IMR-90 (cell line): ENCODE measurements at regions not wholly inside any gene's neighbourhood (a gene's known extent, or its start where the extent isn't known, plus 50 kb on each side); places are given as distances from the start of the nearest gene placed in this dataset.

Source experiments
- ATAC-seq: fragments of 200-7000 bp; cut with Tn5 transposase; 2 replicates; pipeline ENCODE4 v1.9.1; 2020; ENCODE audit warnings: low read depth, mild to moderate bottlenecking, moderate library complexity
- BruUV-seq: library from RNA; stranded (reverse); fragments of 400-500 nt; replicated peaks from 2 replicates; lab custom pipeline; 2021; lab: Mats Ljungman, UMichigan
- CTCF ChIA-PET: fragments of 300-600 bp; formaldehyde crosslinking; extraction: SDS; loops from one replicate; lab custom pipeline; 2021; ENCODE audit warnings: antibody characterized with exemption; lab: Yijun Ruan, JAX
- POLR2A ChIA-PET: fragments of 300-600 bp; sonication (Branson Sonifier 250); formaldehyde crosslinking; loops from one replicate; lab custom pipeline; 2022; ENCODE audit warnings: antibody characterized with exemption; ENCODE audit not compliant: unreplicated experiment; lab: Charles Lee
- DNase-seq: peaks from one replicate; pipeline ENCODE4 v3.0.0; 2013
- H2AFZ ChIP-seq: replicated peaks from 2 replicates; pipeline ENCODE3; 2013; ENCODE audit warnings: low read length, mild to moderate bottlenecking; ENCODE audit not compliant: poor library complexity
- H2AK5ac ChIP-seq: 2 replicates; pipeline ENCODE4 v1.6.1; 2013; ENCODE audit warnings: low read depth, low read length, inconsistent platforms
- H2AK9ac ChIP-seq: replicated peaks from 2 replicates; pipeline ENCODE3; 2013; ENCODE audit warnings: mild to moderate bottlenecking, low read depth, low read length, moderate library complexity; ENCODE audit not compliant: poor library complexity
- H2BK120ac ChIP-seq: 2 replicates; pipeline ENCODE4 v1.6.1; 2013; ENCODE audit warnings: low read depth, low read length, inconsistent platforms
- H2BK15ac ChIP-seq: 3 replicates; pipeline ENCODE4 v1.6.1; 2013; ENCODE audit warnings: low read depth, low read length, inconsistent platforms
- H2BK20ac ChIP-seq: 2 replicates; pipeline ENCODE4 v1.6.1; 2013; ENCODE audit warnings: low read depth, mild to moderate bottlenecking, inconsistent platforms, low read length, moderate library complexity
- H2BK5ac ChIP-seq: 2 replicates; pipeline ENCODE4 v1.6.1; 2013; ENCODE audit warnings: mild to moderate bottlenecking, low read depth, low read length, inconsistent platforms; ENCODE audit not compliant: poor library complexity, severe bottlenecking
- H3K14ac ChIP-seq: replicated peaks from 2 replicates; pipeline ENCODE4 v1.6.1; 2013; ENCODE audit warnings: low read depth, low read length, inconsistent platforms
- H3K18ac ChIP-seq: 2 replicates; pipeline ENCODE4 v1.6.1; 2013; ENCODE audit warnings: low read depth, low read length, control low read depth
- H3K23ac ChIP-seq: 2 replicates; pipeline ENCODE4 v1.6.1; 2013; ENCODE audit warnings: low read depth, low read length, inconsistent platforms
- H3K27ac ChIP-seq: 2 replicates; pipeline ENCODE4 v1.5.1; 2013; ENCODE audit warnings: mild to moderate bottlenecking, control low read depth, low read length; ENCODE audit not compliant: insufficient read depth
- H3K27me3 ChIP-seq: 2 replicates; pipeline ENCODE4 v1.6.1; 2013; ENCODE audit warnings: low read length; ENCODE audit not compliant: control insufficient read depth, insufficient read depth
- H3K36me3 ChIP-seq: 2 replicates; pipeline ENCODE4 v1.6.1; 2013; ENCODE audit warnings: low read length, mixed read lengths; ENCODE audit not compliant: control insufficient read depth, insufficient read depth
- H3K4ac ChIP-seq: 2 replicates; pipeline ENCODE4 v1.6.1; 2013; ENCODE audit warnings: low read depth, low read length, inconsistent platforms
- H3K4me1 ChIP-seq: 2 replicates; pipeline ENCODE4 v1.6.1; 2013; ENCODE audit warnings: low read length, mixed read lengths; ENCODE audit not compliant: control insufficient read depth, insufficient read depth
- H3K4me2 ChIP-seq: 2 replicates; pipeline ENCODE4 v1.6.1; 2013; ENCODE audit warnings: low read depth, mild to moderate bottlenecking, control low read depth, low read length, moderate library complexity
- H3K4me3 ChIP-seq: 2 replicates; pipeline ENCODE4 v1.5.1; 2013; ENCODE audit warnings: low read depth, mild to moderate bottlenecking, control low read depth, low read length, moderate library complexity; ENCODE audit not compliant: insufficient read depth
- H3K56ac ChIP-seq: 2 replicates; pipeline ENCODE4 v1.6.1; 2013; ENCODE audit warnings: low read length, inconsistent platforms; ENCODE audit not compliant: insufficient read depth; ENCODE audit errors: extremely low read depth
- H3K79me1 ChIP-seq, 2 experiments: 2 replicates each; pipeline ENCODE4 v1.6.1; 2013; ENCODE audit warnings: low read length in 2 of 2, inconsistent platforms in 1 of 2, low read depth in 1 of 2
- H3K9ac ChIP-seq: 2 replicates; pipeline ENCODE4 v1.6.1; 2013; ENCODE audit warnings: low read depth, low read length, control low read depth
- H3K9me1 ChIP-seq: 2 replicates; pipeline ENCODE4 v1.6.1; 2013; ENCODE audit warnings: low read length, inconsistent platforms; ENCODE audit not compliant: insufficient read depth
- H3K9me3 ChIP-seq: 2 replicates; pipeline ENCODE4 v1.6.1; 2013; ENCODE audit warnings: low read length; ENCODE audit not compliant: control insufficient read depth, insufficient read depth
- H4K20me1 ChIP-seq: 2 replicates; pipeline ENCODE4 v1.6.1; 2013; ENCODE audit warnings: low read length, inconsistent platforms; ENCODE audit not compliant: insufficient read depth
- H4K5ac ChIP-seq: 2 replicates; pipeline ENCODE4 v1.6.1; 2013; ENCODE audit warnings: mild to moderate bottlenecking, low read depth, low read length, control low read depth
- H4K8ac ChIP-seq, 2 experiments: 2 replicates each; pipeline ENCODE4 v1.6.1; 2013; ENCODE audit warnings: low read depth in 2 of 2, low read length in 2 of 2, control low read depth in 1 of 2, inconsistent platforms in 1 of 2
- H4K91ac ChIP-seq: 2 replicates; pipeline ENCODE4 v1.6.1; 2013; ENCODE audit warnings: low read depth, low read length, inconsistent platforms; ENCODE audit not compliant: insufficient read depth
- CEBPB ChIP-seq: IDR thresholded peaks from 2 replicates; pipeline ENCODE4 v1.6.1; 2012; ENCODE audit warnings: low read depth, low read length, improper control_type of control experiment
- CHD1 ChIP-seq: IDR thresholded peaks from 2 replicates; pipeline ENCODE4 v1.6.1; 2012; ENCODE audit warnings: low read depth, low read length, improper control_type of control experiment
- CTCF ChIP-seq: conservative IDR thresholded peaks from 2 replicates; pipeline ENCODE4 v1.5.1; 2012; ENCODE audit warnings: mild to moderate bottlenecking, low read depth, low read length, improper control_type of control experiment
- FOS ChIP-seq: fragments of 150-350 bp; IDR thresholded peaks from 2 replicates; pipeline ENCODE4 v1.6.1; 2016; ENCODE audit warnings: low read depth, low read length
- MAFK ChIP-seq: IDR thresholded peaks from 2 replicates; pipeline ENCODE4 v1.6.1; 2012; ENCODE audit warnings: low read depth, low read length, improper control_type of control experiment
- MXI1 ChIP-seq: IDR thresholded peaks from 2 replicates; pipeline ENCODE4 v1.6.1; 2012; ENCODE audit warnings: low read depth, mild to moderate bottlenecking, low read length, moderate library complexity, borderline replicate concordance
- NFE2L2 ChIP-seq: fragments of 150-350 bp; IDR thresholded peaks from 2 replicates; pipeline ENCODE4 v1.6.1; 2016; ENCODE audit warnings: low read depth, mild to moderate bottlenecking, low read length
- RAD21 ChIP-seq: IDR thresholded peaks from 2 replicates; pipeline ENCODE4 v1.6.1; 2012; ENCODE audit warnings: low read length, improper control_type of control experiment
- RCOR1 ChIP-seq: IDR thresholded peaks from 2 replicates; pipeline ENCODE4 v1.6.1; 2012; ENCODE audit warnings: mild to moderate bottlenecking, low read length, improper control_type of control experiment; ENCODE audit not compliant: insufficient replicate concordance
- WGBS, 2 experiments: methylation state at CpG; one replicate each; pipeline versions ENCODE4 v1.1.5 to v1.1.7; 2013; ENCODE audit warnings: missing lambda C conversion rate in 2 of 2; ENCODE audit not compliant: insufficient read length in 1 of 2; ENCODE audit errors: extremely low coverage in 2 of 2; 5-methylcytosine and 5-hydroxymethylcytosine counted together
- dilution Hi-C: fragments of 300-500 bp; cut with HindIII; formaldehyde crosslinking; loops from one replicate; pipeline ENCODE4 v1.14.3; 2018; ENCODE audit warnings: low sequenced_read_pairs; ENCODE audit not compliant: unreplicated experiment
- in situ Hi-C: fragments of 300-500 bp; cut with MboI; formaldehyde crosslinking; loops from 3 replicates; pipeline ENCODE4 v1.14.3; 2019; ENCODE audit warnings: low sequenced_read_pairs, inconsistent platforms, mixed read lengths
- intact Hi-C: fragments of 100-400 bp; cut with micrococcal nuclease; formaldehyde crosslinking; loops from 2 replicates; pipeline ENCODE4 v1.10.0; 2022
- TF ChIP-seq, protein P1 (sequence below): fragments of 150-350 bp; IDR thresholded peaks from 2 replicates; pipeline ENCODE4 v1.6.1; 2016; ENCODE audit warnings: low read depth, mild to moderate bottlenecking, low read length, moderate library complexity, borderline replicate concordance

DNA sequence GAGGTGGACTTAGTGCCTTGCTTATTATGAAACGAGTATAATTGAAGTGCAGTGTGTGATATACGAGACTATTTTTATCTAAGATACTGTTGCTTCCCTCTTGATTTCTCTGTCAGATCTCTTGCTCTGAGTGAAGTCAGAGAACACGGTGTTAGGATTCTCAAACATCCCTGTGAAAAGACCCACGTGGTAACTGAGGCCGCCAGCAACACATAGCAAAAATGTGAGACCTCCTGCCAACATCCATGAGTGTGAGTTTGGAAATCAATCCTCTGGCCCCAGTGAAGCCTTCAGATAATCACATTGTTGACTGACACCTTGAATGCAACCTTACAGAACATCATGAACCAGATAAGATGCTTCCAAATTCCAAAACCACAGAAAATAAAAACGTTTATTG lies 954.4 kb downstream of the FAT4 start:
- Histone ChIP-seq H3K9me3 (no peaks in the 10 kb centered on the region), H3K4ac (no peak overlapping the region; the same call in 1 of the 2 replicates), H2BK15ac (no peak overlapping the region), H2AK9ac (no peak overlapping the region), H3K9ac (no peak overlapping the region), H2BK120ac (0 out of 2 replicates have a peak overlapping the region, but pooled peaks have one; percentile 32), H3K4me1 (peaks cover 2% of the 10 kb centered on the region), H3K27me3 (no peaks in the 10 kb centered on the region), H3K23ac (no peak overlapping the region), H3K56ac (no peak overlapping the region), H2AFZ (no peak overlapping the region), H2BK5ac (peak overlapping the region; percentile 13), H4K5ac (peak overlapping the region; percentile 77; the same call in 1 of the 2 replicates), H3K18ac (peak overlapping the region; percentile 93; the same call in 1 of the 2 replicates), H4K8ac (peak overlapping the region; percentile 0 to 61; a peak in 1 of 4 replicates), H3K9me1 (no peaks in the 10 kb centered on the region), H4K20me1 (no peaks in the 10 kb centered on the region), H3K79me1 (no peaks in the 10 kb centered on the region), H3K4me2 (no peak overlapping the region), H3K36me3 (no peaks in the 10 kb centered on the region), H3K4me3 (no peak overlapping the region), H4K91ac (no peak overlapping the region), H2AK5ac (no peak overlapping the region), H2BK20ac (no peak overlapping the region), H3K27ac (peak overlapping the region; percentile 35; the same call in 1 of the 2 replicates), H3K14ac (peak overlapping the region; percentile 45; the same call in 1 of the 2 replicates)
- in situ Hi-C loops (no loop called here), intact Hi-C loops (no loop called here), dilution Hi-C loops (no loop called here)
- no CpG with 5 or more reads among the region's 6 CpGs for WGBS, 2 experiments
- no TSS peak for BruUV-seq
- ChIA-PET POLR2A (no interaction called here), CTCF (no interaction called here)
- TF ChIP-seq, protein P1, sequence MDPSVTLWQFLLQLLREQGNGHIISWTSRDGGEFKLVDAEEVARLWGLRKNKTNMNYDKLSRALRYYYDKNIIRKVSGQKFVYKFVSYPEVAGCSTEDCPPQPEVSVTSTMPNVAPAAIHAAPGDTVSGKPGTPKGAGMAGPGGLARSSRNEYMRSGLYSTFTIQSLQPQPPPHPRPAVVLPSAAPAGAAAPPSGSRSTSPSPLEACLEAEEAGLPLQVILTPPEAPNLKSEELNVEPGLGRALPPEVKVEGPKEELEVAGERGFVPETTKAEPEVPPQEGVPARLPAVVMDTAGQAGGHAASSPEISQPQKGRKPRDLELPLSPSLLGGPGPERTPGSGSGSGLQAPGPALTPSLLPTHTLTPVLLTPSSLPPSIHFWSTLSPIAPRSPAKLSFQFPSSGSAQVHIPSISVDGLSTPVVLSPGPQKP: no peak
- TF ChIP-seq FOS (no peak), CHD1 (no peak), MAFK (no peak), CTCF (no peak), MXI1 (no peak), RCOR1 (no peak), NFE2L2 (no peak), CEBPB (no peak), RAD21 (no peak)
- peak; percentile 7 for DNase-seq
- ATAC-seq: no peak
